OCI-LY7 (cell line): ENCODE measurements at regions not wholly inside any gene's neighbourhood (a gene's known extent, or its start where the extent isn't known, plus 50 kb on each side); places are given as distances from the start of the nearest gene placed in this dataset.

Source experiments
- BruUV-seq: library from RNA; stranded (reverse); fragments of 400-500 nt; replicated peaks from 2 replicates; lab custom pipeline; 2021; lab: Mats Ljungman, UMichigan
- CTCF ChIA-PET: fragments of 300-600 bp; sonication (Branson Sonifier 250); formaldehyde crosslinking; loops from one replicate; lab custom pipeline; 2022; ENCODE audit warnings: antibody characterized with exemption; ENCODE audit not compliant: unreplicated experiment; lab: Charles Lee
- POLR2A ChIA-PET: fragments of 300-600 bp; sonication (Branson Sonifier 250); formaldehyde crosslinking; loops from one replicate; lab custom pipeline; 2022; ENCODE audit warnings: antibody characterized with exemption; lab: Charles Lee
- DNase-seq: peaks from one replicate; pipeline ENCODE4 v3.0.0-alpha.2; 2015; ENCODE audit warnings: low spot score
- H2AFZ ChIP-seq: fragments of 200-600 bp; sonication (generic), shearing (Covaris generic); 2 replicates; pipeline ENCODE4 v1.6.1; 2014; ENCODE audit warnings: mild to moderate bottlenecking, antibody characterized with exemption, low read length, moderate library complexity
- H3K27ac ChIP-seq: fragments of 200-600 bp; sonication (generic); 2 replicates; pipeline ENCODE4 v1.5.1; 2014; ENCODE audit warnings: mixed run types, low read depth, mild to moderate bottlenecking, moderate library complexity, low read length, inconsistent platforms; ENCODE audit not compliant: poor library complexity, severe bottlenecking
- H3K36me3 ChIP-seq: fragments of 200-600 bp; sonication (generic); 2 replicates; pipeline ENCODE4 v1.6.1; 2014; ENCODE audit warnings: mild to moderate bottlenecking, antibody characterized with exemption, low read length, moderate library complexity, mixed read lengths; ENCODE audit not compliant: insufficient read depth
- H3K4me1 ChIP-seq: fragments of 200-600 bp; sonication (generic); 2 replicates; pipeline ENCODE4 v1.5.1; 2014; ENCODE audit warnings: mild to moderate bottlenecking, low read length; ENCODE audit not compliant: insufficient read depth, poor library complexity, severe bottlenecking
- H3K4me2 ChIP-seq: fragments of 200-600 bp; sonication (generic); 2 replicates; pipeline ENCODE4 v1.6.1; 2014; ENCODE audit warnings: mild to moderate bottlenecking, low read length
- H3K4me3 ChIP-seq: fragments of 200-600 bp; sonication (generic); 2 replicates; pipeline ENCODE4 v1.5.1; 2014; ENCODE audit warnings: mild to moderate bottlenecking, low read depth, low read length; ENCODE audit not compliant: poor library complexity, severe bottlenecking
- H3K79me2 ChIP-seq: fragments of 200-600 bp; sonication (generic); 2 replicates; pipeline ENCODE4 v1.6.1; 2016; ENCODE audit warnings: low read depth, mild to moderate bottlenecking, low read length, moderate library complexity, mixed read lengths; ENCODE audit not compliant: insufficient read depth
- H3K9me2 ChIP-seq: fragments of 200-600 bp; sonication (generic); 2 replicates; pipeline ENCODE4 v1.6.1; 2016; ENCODE audit warnings: mild to moderate bottlenecking, low read length, mixed read lengths; ENCODE audit not compliant: insufficient read depth
- H3K9me3 ChIP-seq: fragments of 200-600 bp; sonication (generic); 2 replicates; pipeline ENCODE4 v1.6.1; 2014; ENCODE audit warnings: mild to moderate bottlenecking, mixed run types, low read length, mixed read lengths
- H4K20me1 ChIP-seq: fragments of 200-600 bp; sonication (generic); 2 replicates; pipeline ENCODE4 v1.6.1; 2014; ENCODE audit warnings: mild to moderate bottlenecking, antibody characterized with exemption, low read length, moderate library complexity, mixed read lengths; ENCODE audit not compliant: insufficient read depth
- CTCF ChIP-seq: fragments of 200-600 bp; sonication (generic); conservative IDR thresholded peaks from 2 replicates; pipeline ENCODE4 v1.5.1; 2014; ENCODE audit warnings: mild to moderate bottlenecking, antibody characterized with exemption, low read length, moderate library complexity, mixed read lengths
- EZH2phosphoT487 ChIP-seq: fragments of 200-600 bp; sonication (generic); IDR thresholded peaks from 2 replicates; pipeline ENCODE4 v1.6.1; 2018; ENCODE audit warnings: low read depth, borderline replicate concordance, mild to moderate bottlenecking, mixed run types, antibody characterized with exemption, low read length, moderate library complexity, mixed read lengths
- intact Hi-C: fragments of 100-400 bp; cut with micrococcal nuclease; formaldehyde crosslinking; loops from one replicate; pipeline ENCODE4 v1.10.0; 2022; ENCODE audit not compliant: unreplicated experiment

- no peak for DNase-seq
- Histone ChIP-seq H3K4me1 (no peaks in the 10 kb centered on the region), H2AFZ (no peak overlapping the region), H4K20me1 (no peaks in the 10 kb centered on the region), H3K9me3 (no peaks in the 10 kb centered on the region), H3K4me3 (no peak overlapping the region), H3K9me2 (no peaks in the 10 kb centered on the region), H3K79me2 (no peaks in the 10 kb centered on the region), H3K36me3 (no peaks in the 10 kb centered on the region), H3K27ac (no peak overlapping the region), H3K4me2 (no peak overlapping the region)
- CTCF ChIA-PET = no interaction called here
- intact Hi-C loops = no loop called here
- POLR2A ChIA-PET = interaction anchor here (0.8 to 1.1 kb wide), 2 partner anchors 12 to 14 kb away, joined by 3 read pairs; no protein-coding TSS in a partner anchor
- no TSS peak for BruUV-seq
- TF ChIP-seq CTCF (no peak), EZH2phosphoT487 (no peak)
These were observed 523.4 kb downstream of the CCDC85A start for GRCh38 chr2:56707218-56707617.

DNA sequence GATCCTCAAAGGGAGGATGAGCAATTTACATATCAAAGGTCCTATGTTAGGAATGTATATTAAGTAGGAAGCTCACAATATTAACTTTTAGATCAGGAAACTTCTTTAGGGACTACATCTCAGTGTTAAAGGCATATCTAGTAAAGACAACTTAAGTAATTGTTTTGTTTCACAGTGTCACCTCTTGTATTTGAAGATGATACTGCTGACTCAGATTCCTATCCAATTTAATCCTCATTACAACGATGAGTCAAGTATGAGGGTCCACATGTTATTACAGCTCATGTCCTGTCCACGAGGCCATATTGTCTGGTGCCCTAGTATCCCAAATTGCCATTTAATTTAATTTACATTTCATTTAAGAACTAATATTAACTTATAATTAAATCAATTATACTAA lies 523.9 kb downstream of the CCDC85A start:
- H3K4me1 ChIP-seq = no peaks in the 10 kb centered on the region
- no TSS peak for BruUV-seq
- no peak overlapping the region for H3K4me2 ChIP-seq
- H3K9me2 ChIP-seq = no peaks in the 10 kb centered on the region
- H2AFZ ChIP-seq = no peak overlapping the region
- intact Hi-C loops = no loop called here
- H3K27ac ChIP-seq = no peak overlapping the region
- H3K4me3 ChIP-seq = no peak overlapping the region
- ChIA-PET POLR2A (interaction anchor here (0.8 kb wide), 1 partner anchor 11 kb away, joined by 3 read pairs; no protein-coding TSS in a partner anchor), CTCF (no interaction called here)
- TF ChIP-seq EZH2phosphoT487 = no peak
- no peak for TF ChIP-seq CTCF
- no peaks in the 10 kb centered on the region for H3K36me3 ChIP-seq
- no peaks in the 10 kb centered on the region for H4K20me1 ChIP-seq
- H3K79me2 ChIP-seq = no peaks in the 10 kb centered on the region
- no peaks in the 10 kb centered on the region for H3K9me3 ChIP-seq
- no peak for DNase-seq

GRCh38 chr2:56709181-56709580 lies 525.4 kb downstream of the CCDC85A start:
- BruUV-seq = no TSS peak
- Histone ChIP-seq H3K36me3 (no peaks in the 10 kb centered on the region), H3K79me2 (no peaks in the 10 kb centered on the region), H3K27ac (no peak overlapping the region), H2AFZ (no peak overlapping the region), H3K9me3 (no peaks in the 10 kb centered on the region), H4K20me1 (no peaks in the 10 kb centered on the region), H3K4me2 (no peak overlapping the region), H3K4me1 (no peaks in the 10 kb centered on the region), H3K9me2 (no peaks in the 10 kb centered on the region), H3K4me3 (no peak overlapping the region)
- ChIA-PET POLR2A (no interaction called here), CTCF (no interaction called here)
- intact Hi-C loops = no loop called here
- TF ChIP-seq EZH2phosphoT487 = no peak
- DNase-seq = no peak
